Mesendoderm (in vitro differentiated cells): ENCODE measurements at regions not wholly inside any gene's neighbourhood (a gene's known extent, or its start where the extent isn't known, plus 50 kb on each side); places are given as distances from the start of the nearest gene placed in this dataset.

ENCODE experiments used
- DNase-seq: peaks from one replicate; pipeline ENCODE4 v3.0.0; 2013
- H2AK5ac ChIP-seq: 2 replicates; pipeline ENCODE4 v1.6.1; 2013; ENCODE audit warnings: low read length, inconsistent platforms
- H2BK120ac ChIP-seq: 2 replicates; pipeline ENCODE4 v1.6.1; 2013; ENCODE audit warnings: low read depth, mild to moderate bottlenecking, low read length, moderate library complexity, mixed read lengths
- H2BK15ac ChIP-seq: replicated peaks from 2 replicates; pipeline ENCODE4 v1.6.1; 2013; ENCODE audit warnings: low read depth, mild to moderate bottlenecking, moderate library complexity
- H2BK5ac ChIP-seq: 2 replicates; pipeline ENCODE4 v1.6.1; 2013; ENCODE audit warnings: low read length, inconsistent platforms
- H3K18ac ChIP-seq: 2 replicates; pipeline ENCODE4 v1.6.1; 2013; ENCODE audit warnings: mild to moderate bottlenecking, low read length, mixed read lengths
- H3K23ac ChIP-seq: one replicate; pipeline ENCODE4 v1.6.1; 2013; ENCODE audit warnings: low read length
- H3K27ac ChIP-seq: 2 replicates; pipeline ENCODE4 v1.5.1; 2013; ENCODE audit warnings: low read depth, mild to moderate bottlenecking, inconsistent platforms, low read length, moderate library complexity
- H3K27me3 ChIP-seq: 2 replicates; pipeline ENCODE4 v1.6.1; 2013; ENCODE audit warnings: low read length, control low read depth, mild to moderate bottlenecking, inconsistent platforms; ENCODE audit not compliant: insufficient read depth, poor library complexity
- H3K36me3 ChIP-seq: 2 replicates; pipeline ENCODE4 v1.6.1; 2013; ENCODE audit warnings: low read length, inconsistent platforms; ENCODE audit not compliant: control insufficient read depth, insufficient read depth
- H3K4ac ChIP-seq: one replicate; pipeline ENCODE4 v1.6.1; 2013; ENCODE audit warnings: low read depth, mild to moderate bottlenecking, low read length, moderate library complexity
- H3K4me1 ChIP-seq: 2 replicates; pipeline ENCODE4 v1.6.1; 2013; ENCODE audit warnings: low read depth, low read length, inconsistent platforms; ENCODE audit not compliant: control insufficient read depth
- H3K4me2 ChIP-seq: 2 replicates; pipeline ENCODE4 v1.6.1; 2013; ENCODE audit warnings: low read length
- H3K4me3 ChIP-seq: 2 replicates; pipeline ENCODE4 v1.5.1; 2013; ENCODE audit warnings: mild to moderate bottlenecking, low read length
- H3K56ac ChIP-seq: one replicate; pipeline ENCODE4 v1.6.1; 2013; ENCODE audit warnings: low read length
- H3K79me1 ChIP-seq: 2 replicates; pipeline ENCODE4 v1.6.1; 2013; ENCODE audit warnings: low read length, inconsistent platforms
- H3K79me2 ChIP-seq: 2 replicates; pipeline ENCODE4 v1.6.1; 2013; ENCODE audit warnings: mild to moderate bottlenecking, low read length; ENCODE audit not compliant: control insufficient read depth, insufficient read depth
- H3K9ac ChIP-seq: 2 replicates; pipeline ENCODE4 v1.6.1; 2013; ENCODE audit warnings: low read length, inconsistent platforms
- H4K5ac ChIP-seq: one replicate; pipeline ENCODE4 v1.6.1; 2013; ENCODE audit warnings: low read length
- H4K8ac ChIP-seq: one replicate; pipeline ENCODE4 v1.6.1; 2013; ENCODE audit warnings: low read depth, mild to moderate bottlenecking, control low read depth, low read length, moderate library complexity
- WGBS: extraction: QIAGEN DNeasy Blood & Tissue Kit; methylation state at CpG from one replicate; pipeline ENCODE4 v1.1.7; 2013; ENCODE audit warnings: low lambda C conversion rate, missing lambda C conversion rate; ENCODE audit not compliant: insufficient coverage; ENCODE audit errors: extremely low coverage; 5-methylcytosine and 5-hydroxymethylcytosine counted together

GRCh38 chr6:16840291-16840690 is 79.0 kb upstream of the ATXN1 start:
- no peak overlapping the region for H4K8ac ChIP-seq
- H3K27ac ChIP-seq: no peak overlapping the region
- H3K4me1 ChIP-seq: peaks cover 2% of the 10 kb centered on the region
- no peaks in the 10 kb centered on the region for H3K27me3 ChIP-seq
- no peak overlapping the region for H2BK5ac ChIP-seq
- H3K4ac ChIP-seq: no peak overlapping the region
- H3K18ac ChIP-seq: no peak overlapping the region
- H3K4me3 ChIP-seq: no peak overlapping the region
- H3K9ac ChIP-seq: no peak overlapping the region
- no peak overlapping the region for H4K5ac ChIP-seq
- H3K79me1 ChIP-seq: no peaks in the 10 kb centered on the region
- H3K4me2 ChIP-seq: no peak overlapping the region
- no peaks in the 10 kb centered on the region for H3K36me3 ChIP-seq
- no CpG with 5 or more reads among the region's 3 CpGs for WGBS
- H3K79me2 ChIP-seq: no peaks in the 10 kb centered on the region
- no peak overlapping the region for H3K56ac ChIP-seq
- peak; percentile 27 for DNase-seq
- H2BK120ac ChIP-seq: no peak overlapping the region
- H3K23ac ChIP-seq: no peak overlapping the region
- H2AK5ac ChIP-seq: no peak overlapping the region
- H2BK15ac ChIP-seq: no peak overlapping the region

GRCh38 chr6:16839631-16840179 is 78.4 kb upstream of the ATXN1 start:
- Histone ChIP-seq H3K79me2 (no peaks in the 10 kb centered on the region), H4K8ac (no peak overlapping the region), H2BK5ac (no peak overlapping the region), H3K4me1 (peaks cover 2% of the 10 kb centered on the region), H3K4me2 (no peak overlapping the region), H3K79me1 (no peaks in the 10 kb centered on the region), H3K27me3 (no peaks in the 10 kb centered on the region), H2BK120ac (no peak overlapping the region), H3K9ac (no peak overlapping the region), H3K18ac (peak overlapping the region; percentile 14), H3K4me3 (no peak overlapping the region), H3K36me3 (no peaks in the 10 kb centered on the region), H3K27ac (no peak overlapping the region), H2BK15ac (no peak overlapping the region), H3K56ac (no peak overlapping the region), H3K4ac (no peak overlapping the region), H2AK5ac (no peak overlapping the region), H4K5ac (no peak overlapping the region), H3K23ac (no peak overlapping the region)
- DNase-seq: no peak
- no CpG with 5 or more reads among the region's 2 CpGs for WGBS

GRCh38 chr6:16837217-16837972 is 76.1 kb upstream of the ATXN1 start:
- H2BK120ac ChIP-seq: no peak overlapping the region
- no peak overlapping the region for H3K56ac ChIP-seq
- H2BK15ac ChIP-seq: no peak overlapping the region
- no peaks in the 10 kb centered on the region for H3K79me1 ChIP-seq
- no peak overlapping the region for H3K4ac ChIP-seq
- H3K27ac ChIP-seq: no peak overlapping the region
- no peak overlapping the region for H3K4me2 ChIP-seq
- H2AK5ac ChIP-seq: no peak overlapping the region
- H3K4me1 ChIP-seq: peaks cover 2% of the 10 kb centered on the region
- H3K4me3 ChIP-seq: no peak overlapping the region
- H3K18ac ChIP-seq: no peak overlapping the region
- H4K5ac ChIP-seq: no peak overlapping the region
- no peaks in the 10 kb centered on the region for H3K27me3 ChIP-seq
- H4K8ac ChIP-seq: no peak overlapping the region
- no peak for DNase-seq
- no peaks in the 10 kb centered on the region for H3K36me3 ChIP-seq
- H3K79me2 ChIP-seq: no peaks in the 10 kb centered on the region
- H3K23ac ChIP-seq: no peak overlapping the region
- H2BK5ac ChIP-seq: no peak overlapping the region
- H3K9ac ChIP-seq: no peak overlapping the region
- WGBS: no CpG with 5 or more reads among the region's 6 CpGs

GRCh38 chr6:16836144-16836981 is 75.1 kb upstream of the ATXN1 start:
- Histone ChIP-seq H3K79me2 (no peaks in the 10 kb centered on the region), H2BK120ac (no peak overlapping the region), H4K5ac (no peak overlapping the region), H3K79me1 (no peaks in the 10 kb centered on the region), H4K8ac (no peak overlapping the region), H3K4me1 (peaks cover 2% of the 10 kb centered on the region), H3K4me3 (no peak overlapping the region), H3K9ac (no peak overlapping the region), H3K56ac (no peak overlapping the region), H2BK5ac (no peak overlapping the region), H2AK5ac (no peak overlapping the region), H3K36me3 (no peaks in the 10 kb centered on the region), H2BK15ac (no peak overlapping the region), H3K27ac (no peak overlapping the region), H3K18ac (no peak overlapping the region), H3K23ac (no peak overlapping the region), H3K4ac (no peak overlapping the region), H3K27me3 (no peaks in the 10 kb centered on the region), H3K4me2 (no peak overlapping the region)
- WGBS: no CpG with 5 or more reads among the region's 9 CpGs
- DNase-seq: no peak

- no peaks in the 10 kb centered on the region for H3K4me1 ChIP-seq
- no peak overlapping the region for H2AK5ac ChIP-seq
- no peak overlapping the region for H3K23ac ChIP-seq
- H3K4me2 ChIP-seq: no peak overlapping the region
- H3K27me3 ChIP-seq: no peaks in the 10 kb centered on the region
- no peaks in the 10 kb centered on the region for H3K79me2 ChIP-seq
- no peak overlapping the region for H2BK15ac ChIP-seq
- no peak overlapping the region for H3K18ac ChIP-seq
- H3K36me3 ChIP-seq: no peaks in the 10 kb centered on the region
- WGBS: 100% methylated on average over 1 of the region's 3 CpGs
- no peak overlapping the region for H4K5ac ChIP-seq
- H4K8ac ChIP-seq: no peak overlapping the region
- no peak overlapping the region for H3K9ac ChIP-seq
- no peak overlapping the region for H2BK5ac ChIP-seq
- DNase-seq: no peak
- no peak overlapping the region for H3K4me3 ChIP-seq
- H2BK120ac ChIP-seq: no peak overlapping the region
- no peaks in the 10 kb centered on the region for H3K79me1 ChIP-seq
- H3K4ac ChIP-seq: no peak overlapping the region
- no peak overlapping the region for H3K56ac ChIP-seq
- no peak overlapping the region for H3K27ac ChIP-seq
Measured at GRCh38 chr6:16834242-16834641, 73.0 kb upstream of the ATXN1 start.
